Endothelial cell of umbilical vein (primary cell): ENCODE measurements at regions not wholly inside any gene's neighbourhood (a gene's known extent, or its start where the extent isn't known, plus 50 kb on each side); places are given as distances from the start of the nearest gene placed in this dataset.

Experiments
- BruUV-seq: library from RNA; stranded (reverse); fragments of 400-500 nt; replicated peaks from 2 replicates; lab custom pipeline; 2021; lab: Mats Ljungman, UMichigan
- CTCF ChIA-PET: fragments of 300-600, 350-600 bp; sonication (Branson Sonifier 250); formaldehyde crosslinking; loops from one replicate; lab custom pipeline; 2021; ENCODE audit warnings: antibody characterized with exemption, inconsistent platforms; lab: Charles Lee
- POLR2A ChIA-PET: fragments of 300-600, 350-600 bp; sonication (Branson Sonifier 250); formaldehyde crosslinking; loops from one replicate; lab custom pipeline; 2021; ENCODE audit warnings: antibody characterized with exemption, inconsistent platforms; lab: Charles Lee
- DNase-seq: peaks from one replicate; pipeline ENCODE4 v3.0.0-alpha.2; 2011; ENCODE audit warnings: low read depth, low spot score
- FAIRE-seq: peaks from 2 replicates; lab custom pipeline; 2011; peaks lifted over from hg19 to GRCh38; lab: Jason Lieb, UNC
- H2AFZ ChIP-seq: 2 replicates; pipeline ENCODE4 v1.6.0; 2012; ENCODE audit warnings: low read depth, low read length, control low read depth, inconsistent platforms
- H3K27ac ChIP-seq: 2 replicates; pipeline ENCODE4 v1.5.1; 2011; ENCODE audit warnings: low read depth, mild to moderate bottlenecking, control low read depth, low read length, moderate library complexity; ENCODE audit not compliant: insufficient read depth
- H3K27me3 ChIP-seq, 2 experiments: 2 replicates each; pipeline versions ENCODE4 v1.6.0 to v1.6.1; 2011; ENCODE audit warnings: low read length in 2 of 2, mixed read lengths in 1 of 2; ENCODE audit not compliant: control insufficient read depth in 2 of 2, insufficient read depth in 2 of 2
- H3K36me3 ChIP-seq, 2 experiments: 2 replicates in 1 of 2; 3 replicates in 1 of 2; pipeline ENCODE4 v1.5.1; 2011; ENCODE audit warnings: low read length in 2 of 2, mild to moderate bottlenecking in 1 of 2, moderate library complexity in 1 of 2; ENCODE audit not compliant: control insufficient read depth in 2 of 2, insufficient read depth in 2 of 2; ENCODE audit errors: extremely low read depth in 1 of 2
- H3K4me1 ChIP-seq: 3 replicates; pipeline ENCODE4 v1.5.1; 2011; ENCODE audit warnings: mild to moderate bottlenecking, low read length; ENCODE audit not compliant: control insufficient read depth, insufficient read depth; ENCODE audit errors: extremely low read depth
- H3K4me2 ChIP-seq: 2 replicates; pipeline ENCODE4 v1.6.1; 2011; ENCODE audit warnings: low read length, control low read depth, mixed read lengths; ENCODE audit not compliant: insufficient read depth
- H3K4me3 ChIP-seq, 3 experiments: fragments of 200-600 bp in 1 of 3; sonication (generic), shearing (Covaris generic) in 1 of 3; replicated peaks in 1 of 3; 2 replicates each; pipeline ENCODE4 v1.5.1; 2011 to 2016; ENCODE audit warnings: control low read depth in 3 of 3, low read length in 3 of 3, mild to moderate bottlenecking in 2 of 3, inconsistent platforms in 1 of 3, low read depth in 1 of 3, moderate library complexity in 1 of 3; ENCODE audit not compliant: insufficient read depth in 1 of 3
- H3K79me2 ChIP-seq: 2 replicates; pipeline ENCODE4 v1.6.0; 2012; ENCODE audit warnings: low read length, inconsistent platforms; ENCODE audit not compliant: control insufficient read depth, insufficient read depth
- H3K9ac ChIP-seq: replicated peaks from 2 replicates; pipeline ENCODE3; 2011; ENCODE audit warnings: low read length, control low read depth; ENCODE audit not compliant: insufficient read depth; ENCODE audit errors: extremely low read depth
- H3K9me1 ChIP-seq: replicated peaks from 3 replicates; pipeline ENCODE4 v1.6.0; 2011; ENCODE audit warnings: mild to moderate bottlenecking, low read length; ENCODE audit not compliant: control insufficient read depth, insufficient read depth; ENCODE audit errors: extremely low read depth
- H3K9me3 ChIP-seq: replicated peaks from 2 replicates; pipeline ENCODE4 v1.5.1; 2012; ENCODE audit warnings: low read length, inconsistent platforms; ENCODE audit not compliant: control insufficient read depth, insufficient read depth
- H4K20me1 ChIP-seq: replicated peaks from 2 replicates; pipeline ENCODE3; 2011; ENCODE audit warnings: mild to moderate bottlenecking, low read length; ENCODE audit not compliant: control insufficient read depth, insufficient read depth; ENCODE audit errors: extremely low read depth
- CTCF ChIP-seq, 2 donors: IDR thresholded peaks; 1 replicate in 1 of 2; 2 replicates in 1 of 2; pipeline ENCODE4 v1.5.1; 2011; ENCODE audit warnings: low read length in 2 of 2, mild to moderate bottlenecking in 2 of 2, moderate library complexity in 2 of 2, control low read depth in 1 of 2, inconsistent platforms in 1 of 2, low read depth in 1 of 2; ENCODE audit not compliant: insufficient read depth in 1 of 2; ENCODE audit errors: extremely low read depth in 1 of 2
- EZH2 ChIP-seq: IDR thresholded peaks from 2 replicates; pipeline ENCODE4 v1.6.1; 2012; ENCODE audit warnings: borderline replicate concordance, low read depth, mild to moderate bottlenecking, moderate library complexity, low read length, inconsistent platforms; ENCODE audit not compliant: severe bottlenecking
- FOS ChIP-seq: IDR thresholded peaks from 2 replicates; pipeline ENCODE4 v1.6.1; 2011; ENCODE audit warnings: mild to moderate bottlenecking, low read length, moderate library complexity, borderline replicate concordance; ENCODE audit not compliant: insufficient read depth
- GATA2 ChIP-seq: IDR thresholded peaks from 2 replicates; pipeline ENCODE4 v1.7.0; 2011; ENCODE audit warnings: low read depth, mild to moderate bottlenecking, moderate library complexity, mixed read lengths, low read length; ENCODE audit not compliant: insufficient read length, insufficient read depth
- JUN ChIP-seq: IDR thresholded peaks from 2 replicates; pipeline ENCODE4 v1.6.1; 2011; ENCODE audit warnings: borderline replicate concordance, low read depth; ENCODE audit not compliant: insufficient read length, insufficient read depth
- MAX ChIP-seq: IDR thresholded peaks from 2 replicates; pipeline ENCODE4 v1.6.1; 2011; ENCODE audit not compliant: insufficient read depth, insufficient read length
- MYC ChIP-seq: IDR thresholded peaks from one replicate; pipeline ENCODE4 v1.6.1; 2011; ENCODE audit warnings: mild to moderate bottlenecking, low read depth, low read length
- POLR2A ChIP-seq: IDR thresholded peaks from 2 replicates; pipeline ENCODE4 v1.6.1; 2012; ENCODE audit warnings: low read depth, mild to moderate bottlenecking, control low read depth, low read length
- POLR2AphosphoS5 ChIP-seq: IDR thresholded peaks from 2 replicates; pipeline ENCODE4 v1.6.1; 2012; ENCODE audit warnings: low read depth, mild to moderate bottlenecking, control low read depth, low read length, moderate library complexity; ENCODE audit not compliant: insufficient read depth
- dilution Hi-C: fragments of 300-500 bp; cut with MboI; formaldehyde crosslinking; loops from one replicate; pipeline ENCODE4 v1.15.0; 2019; ENCODE audit warnings: low sequenced_read_pairs; ENCODE audit not compliant: extremely low pct_ligation_motif_present
- intact Hi-C: fragments of 100-400 bp; cut with micrococcal nuclease; formaldehyde crosslinking; loops from one replicate; pipeline ENCODE4 v1.10.0; 2022

- Histone ChIP-seq H2AFZ (no peak overlapping the region), H3K4me3 (no peak overlapping the region), H3K4me1 (no peaks in the 10 kb centered on the region), H3K9me1 (no peaks in the 10 kb centered on the region), H3K4me2 (no peak overlapping the region), H3K27me3 (no peaks in the 10 kb centered on the region), H3K9ac (no peak overlapping the region), H3K9me3 (no peaks in the 10 kb centered on the region), H3K27ac (no peak overlapping the region), H3K36me3 (no peaks in the 10 kb centered on the region), H4K20me1 (no peaks in the 10 kb centered on the region), H3K79me2 (no peaks in the 10 kb centered on the region)
- DNase-seq (no peak), FAIRE-seq (no peak)
- ChIA-PET POLR2A (no interaction called here), CTCF (no interaction called here)
- BruUV-seq: no TSS peak
- dilution Hi-C loops (no loop called here), intact Hi-C loops (loop anchor here (1.0 kb wide), 1 partner anchor 35 kb away; no protein-coding TSS in a partner anchor)
- TF ChIP-seq JUN (no peak), GATA2 (no peak), POLR2A (no peak), FOS (no peak)
These were observed 635.4 kb downstream of the SPRY1 start for GRCh38 chr4:124032035-124032434.

- FAIRE-seq (no peak), DNase-seq (peak; percentile 18)
- CTCF ChIA-PET: interaction anchor here (1.5 kb wide), 1 partner anchor 21 kb away, joined by 4 read pairs; no protein-coding TSS in a partner anchor
- H3K9me1 ChIP-seq: no peaks in the 10 kb centered on the region
- no peaks in the 10 kb centered on the region for H4K20me1 ChIP-seq
- BruUV-seq: no TSS peak
- H3K4me3 ChIP-seq: no peak overlapping the region
- no peak overlapping the region for H3K27ac ChIP-seq
- dilution Hi-C loops: no loop called here
- intact Hi-C loops: no loop called here
- no peaks in the 10 kb centered on the region for H3K36me3 ChIP-seq
- H2AFZ ChIP-seq: no peak overlapping the region
- no peaks in the 10 kb centered on the region for H3K27me3 ChIP-seq
- TF ChIP-seq POLR2A: no peak
- no peak for TF ChIP-seq POLR2AphosphoS5
- no peak for TF ChIP-seq FOS
- TF ChIP-seq MYC: no peak
- TF ChIP-seq MAX: no peak
- no peak for TF ChIP-seq EZH2
- no peak for TF ChIP-seq GATA2
- no peak for TF ChIP-seq JUN
- TF ChIP-seq CTCF (IDR thresholded peaks at IDR 0.05; ENCODE audit: extremely low read depth in 1 of 2, insufficient read depth in 1 of 2, low read depth in 1 of 2, low read length in 2 of 2): no peak
- H3K9me3 ChIP-seq: no peaks in the 10 kb centered on the region
- H3K4me1 ChIP-seq: no peaks in the 10 kb centered on the region
- no peaks in the 10 kb centered on the region for H3K79me2 ChIP-seq
- H3K9ac ChIP-seq: no peak overlapping the region
- H3K4me2 ChIP-seq: no peak overlapping the region
- POLR2A ChIA-PET: no interaction called here
These were observed 638.9 kb downstream of the SPRY1 start for GRCh38 chr4:124035364-124036041.
